Inflammatory macrophage (primary cell): ENCODE measurements at regions not wholly inside any gene's neighbourhood (a gene's known extent, or its start where the extent isn't known, plus 50 kb on each side); places are given as distances from the start of the nearest gene placed in this dataset.

Source experiments
- DNase-seq, 2 donors: peaks; one replicate each; pipeline ENCODE4 v3.0.0-alpha.2; 2020 to 2022

- DNase-seq, result no peak
Measured at GRCh38 chr5:105754056-105754455, 1916.7 kb downstream of the EFNA5 start.

GRCh38 chr5:105752801-105753200 is 1917.9 kb downstream of the EFNA5 start:
- DNase-seq, result no peak

GRCh38 chr5:105751908-105752307 is 1918.8 kb downstream of the EFNA5 start:
- DNase-seq, result no peak

- DNase-seq, result no peak
Measured at GRCh38 chr5:105745111-105745510, 1925.6 kb downstream of the EFNA5 start.

GRCh38 chr5:105740242-105740641 is 1930.5 kb downstream of the EFNA5 start:
- DNase-seq, result no peak

GRCh38 chr5:105739732-105740131 is 1931.0 kb downstream of the EFNA5 start:
- DNase-seq, result no peak

- DNase-seq, result no peak
Measured at GRCh38 chr5:105735704-105736103, 1935.0 kb downstream of the EFNA5 start.

- DNase-seq, result no peak
Measured at GRCh38 chr5:105730982-105731381, 1939.8 kb downstream of the EFNA5 start.

- DNase-seq, result no peak
Measured at GRCh38 chr5:105726093-105726492, 1944.6 kb downstream of the EFNA5 start.

- no peak for DNase-seq
Measured at GRCh38 chr5:105708442-105708841, 1962.3 kb downstream of the EFNA5 start.

- DNase-seq, result no peak
Measured at GRCh38 chr5:105702323-105702722, 1968.4 kb downstream of the EFNA5 start.

- no peak for DNase-seq
Measured at GRCh38 chr5:105696440-105696839, 1974.3 kb downstream of the EFNA5 start.

GRCh38 chr5:105695941-105696340 is 1974.8 kb downstream of the EFNA5 start:
- DNase-seq, result no peak

- no peak for DNase-seq
Measured at GRCh38 chr5:105689596-105689995, 1981.1 kb downstream of the EFNA5 start.

- no peak for DNase-seq
Measured at GRCh38 chr5:105688227-105688792, 1982.4 kb downstream of the EFNA5 start.

GRCh38 chr5:105687493-105687892 is 1983.2 kb downstream of the EFNA5 start:
- no peak for DNase-seq

- no peak for DNase-seq
Measured at GRCh38 chr5:105685884-105686283, 1984.9 kb downstream of the EFNA5 start.

- DNase-seq, result no peak
Measured at GRCh38 chr5:105684799-105685198, 1985.9 kb downstream of the EFNA5 start.

- DNase-seq, result no peak
Measured at GRCh38 chr5:105680858-105681475, 1989.8 kb downstream of the EFNA5 start.

GRCh38 chr5:105677291-105677690 is 1993.4 kb downstream of the EFNA5 start:
- DNase-seq, result no peak

GRCh38 chr5:105670596-105670995 is 2000.1 kb downstream of the EFNA5 start:
- DNase-seq, result no peak

GRCh38 chr5:105663671-105664070 is 2007.1 kb downstream of the EFNA5 start:
- no peak for DNase-seq

- DNase-seq, result no peak
Measured at GRCh38 chr5:105659396-105659795, 2011.3 kb downstream of the EFNA5 start.

GRCh38 chr5:105640328-105640727 is 2030.4 kb downstream of the EFNA5 start:
- no peak for DNase-seq

- DNase-seq, result no peak
Measured at GRCh38 chr5:105639511-105639910, 2031.2 kb downstream of the EFNA5 start.
